ENCODE measurements at regions not wholly inside any gene's neighbourhood (a gene's known extent, or its start where the extent isn't known, plus 50 kb on each side); places are given as distances from the start of the nearest gene placed in this dataset.
A peak's percentile ranks its signal among the peaks of the same experiment; 100 is the strongest.

GRCh38 chr12:18799561-18799960 lies 61.6 kb downstream of the CAPZA3 start:
- no peak overlapping the region for H2AK9ac ChIP-seq (replicated peaks; ENCODE audit: low read depth, low read length, poor library complexity)
- H2AFZ ChIP-seq (replicated peaks; ENCODE audit: low read length, poor library complexity): no peak overlapping the region
- H3K9me1 ChIP-seq (ENCODE audit: insufficient read depth, low read length): no peaks in the 10 kb centered on the region
- in situ Hi-C loops (cut with MboI; ENCODE audit: low sequenced_read_pairs): no loop called here
- no peak overlapping the region for H3K14ac ChIP-seq (replicated peaks; ENCODE audit: low read depth, low read length)
- no peaks in the 10 kb centered on the region for H3K36me3 ChIP-seq (ENCODE audit: control insufficient read depth, insufficient read depth, low read length)
- intact Hi-C loops (cut with micrococcal nuclease): no loop called here
- CTCF ChIA-PET: no interaction called here
- no peaks in the 10 kb centered on the region for H3K79me1 ChIP-seq (ENCODE audit: low read depth in 1 of 2, low read length in 2 of 2)
- no CpG with 5 or more reads among the region's 1 CpG for WGBS, 2 experiments (ENCODE audit: extremely low coverage in 2 of 2, insufficient read length in 1 of 2)
- no peak overlapping the region for H2BK120ac ChIP-seq (ENCODE audit: low read depth, low read length)
- no peaks in the 10 kb centered on the region for H3K27me3 ChIP-seq (ENCODE audit: control insufficient read depth, insufficient read depth, low read length)
- no peak overlapping the region for H4K8ac ChIP-seq (ENCODE audit: low read depth in 2 of 2, low read length in 2 of 2)
- no peak overlapping the region for H4K91ac ChIP-seq (ENCODE audit: insufficient read depth, low read depth, low read length)
- no peak overlapping the region for H3K23ac ChIP-seq (ENCODE audit: low read depth, low read length)
- TF ChIP-seq MAZ (IDR thresholded peaks at IDR 0.05; ENCODE audit: borderline replicate concordance, low read depth, low read length): no peak
- no peak for TF ChIP-seq NFE2L2 (IDR thresholded peaks at IDR 0.05; ENCODE audit: low read depth, low read length)
- TF ChIP-seq CHD1 (IDR thresholded peaks at IDR 0.05; ENCODE audit: low read depth, low read length): no peak
- no peak for TF ChIP-seq RFX5 (IDR thresholded peaks at IDR 0.05; ENCODE audit: low read depth, low read length)
- no peak for TF ChIP-seq SMC3 (IDR thresholded peaks at IDR 0.05; ENCODE audit: low read depth, low read length)
- TF ChIP-seq RCOR1 (IDR thresholded peaks at IDR 0.05; ENCODE audit: insufficient replicate concordance, low read length): no peak
- TF ChIP-seq ELK1 (IDR thresholded peaks at IDR 0.05; ENCODE audit: borderline replicate concordance, low read depth, low read length): no peak
- TF ChIP-seq MXI1 (IDR thresholded peaks at IDR 0.05; ENCODE audit: borderline replicate concordance, low read depth, low read length): no peak
- TF ChIP-seq USF2 (IDR thresholded peaks at IDR 0.05; ENCODE audit: low read depth, low read length): no peak
- no peak overlapping the region for H2BK15ac ChIP-seq (ENCODE audit: low read depth, low read length)
- no peak overlapping the region for H3K56ac ChIP-seq (ENCODE audit: extremely low read depth, insufficient read depth, low read length)
- H2AK5ac ChIP-seq (ENCODE audit: low read depth, low read length): no peak overlapping the region
- no peak overlapping the region for H2BK20ac ChIP-seq (ENCODE audit: low read depth, low read length)
- no peak overlapping the region for H2BK5ac ChIP-seq (ENCODE audit: low read depth, low read length, poor library complexity, severe bottlenecking)
- no peak overlapping the region for H3K18ac ChIP-seq (ENCODE audit: low read depth, low read length)
- H3K4ac ChIP-seq (ENCODE audit: low read depth, low read length): no peak overlapping the region
- POLR2A ChIA-PET (ENCODE audit: unreplicated experiment): no interaction called here
- dilution Hi-C loops (cut with HindIII; ENCODE audit: low sequenced_read_pairs, unreplicated experiment): no loop called here
- no peaks in the 10 kb centered on the region for H3K4me1 ChIP-seq (ENCODE audit: control insufficient read depth, insufficient read depth, low read length)
- H3K9ac ChIP-seq (ENCODE audit: low read depth, low read length): no peak overlapping the region
- H4K5ac ChIP-seq (ENCODE audit: low read depth, low read length): no peak overlapping the region
- peak; percentile 67 for ATAC-seq (ENCODE audit: low read depth)
- no TSS peak for BruUV-seq (replicated peaks)
- H3K4me3 ChIP-seq (ENCODE audit: insufficient read depth, low read depth, low read length): no peak overlapping the region
- peak; percentile 49 for DNase-seq
- no peak overlapping the region for H3K27ac ChIP-seq (ENCODE audit: insufficient read depth, low read length)
- H4K20me1 ChIP-seq (ENCODE audit: insufficient read depth, low read length): no peaks in the 10 kb centered on the region
- no peak overlapping the region for H3K4me2 ChIP-seq (ENCODE audit: low read depth, low read length)
- no peaks in the 10 kb centered on the region for H3K9me3 ChIP-seq (ENCODE audit: control insufficient read depth, insufficient read depth, low read length)

All from IMR-90 (cell line).